Spleen (tissue), 7 donors: ENCODE measurements at regions not wholly inside any gene's neighbourhood (a gene's known extent, or its start where the extent isn't known, plus 50 kb on each side); places are given as distances from the start of the nearest gene placed in this dataset.

Source experiments
- CTCF ChIP-seq, 11 experiments: fragments of 200-600 bp in 7 of 11; fragments of 450-650 bp in 4 of 11; sonication (generic) in 4 of 11; IDR thresholded peaks in 8 of 11; conservative IDR thresholded peaks in 3 of 11; 1 replicate in 7 of 11; 2 replicates in 4 of 11; pipeline versions ENCODE4 v1.4.0 to v1.8.0; 2016 to 2021; ENCODE audit warnings: antibody characterized with exemption in 11 of 11, inconsistent platforms in 4 of 11, mild to moderate bottlenecking in 1 of 11
- POLR2A ChIP-seq, 3 donors: fragments of 450-650 bp; IDR thresholded peaks; one replicate each; pipeline ENCODE4 v1.5.1; 2017; ENCODE audit warnings: antibody characterized with exemption in 3 of 3, mild to moderate bottlenecking in 1 of 3
- POLR2AphosphoS5 ChIP-seq, 3 donors: sonication (generic); formaldehyde crosslinking; IDR thresholded peaks; one replicate each; pipeline ENCODE4 v1.5.1; 2017; ENCODE audit warnings: antibody characterized with exemption in 3 of 3
- donor health status: DM: no; HTN: no; CAD: no; lungs with moderate emphysema.
- donor health status: DM: no; HTN: no; CAD: no.
- donor health status: DM: no; HTN: no; CAD: no.

- no peak for TF ChIP-seq CTCF (IDR thresholded peaks at IDR 0.05 in 8 of 11, conservative IDR thresholded peaks at IDR 0.05 in 3 of 11)
- TF ChIP-seq POLR2A (IDR thresholded peaks at IDR 0.05) = no peak
- TF ChIP-seq POLR2AphosphoS5 (IDR thresholded peaks at IDR 0.05) = no peak
Measured at GRCh38 chr13:73248154-73248553, 189.3 kb downstream of the KLF5 start.
